ENCODE measurements at regions not wholly inside any gene's neighbourhood (a gene's known extent, or its start where the extent isn't known, plus 50 kb on each side); places are given as distances from the start of the nearest gene placed in this dataset.

DNA sequence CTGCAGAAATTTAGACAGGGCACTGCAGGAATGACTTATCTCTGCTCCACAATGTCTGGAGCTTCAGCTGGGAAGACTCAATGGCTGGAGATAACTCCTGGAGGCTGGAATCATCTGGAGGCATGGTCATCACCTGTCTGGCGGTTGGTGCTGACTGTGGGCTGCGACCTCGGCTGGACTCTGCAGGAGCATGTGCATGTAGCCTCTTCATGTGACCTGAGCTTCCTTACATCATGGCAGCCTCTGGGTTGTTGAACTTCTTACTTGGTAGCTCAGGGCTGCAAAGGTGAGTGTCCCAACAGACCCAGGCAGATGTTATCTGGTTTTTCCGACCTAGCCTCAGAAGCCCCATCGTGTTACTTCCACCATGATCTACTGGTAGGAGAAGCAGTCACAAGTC is 188.2 kb upstream of the RPL38 start:
- H3K4me3 ChIP-seq = no peak overlapping the region
- H3K4me1 ChIP-seq = no peaks in the 10 kb centered on the region
- no peak for DNase-seq (ENCODE audit: low spot score in 2 of 2)
- no peaks in the 10 kb centered on the region for H3K9me3 ChIP-seq
- TF ChIP-seq POLR2AphosphoS5 (IDR thresholded peaks at IDR 0.05) (no peak), POLR2A (IDR thresholded peaks at IDR 0.05) (no peak)
- TF ChIP-seq, protein P1, sequence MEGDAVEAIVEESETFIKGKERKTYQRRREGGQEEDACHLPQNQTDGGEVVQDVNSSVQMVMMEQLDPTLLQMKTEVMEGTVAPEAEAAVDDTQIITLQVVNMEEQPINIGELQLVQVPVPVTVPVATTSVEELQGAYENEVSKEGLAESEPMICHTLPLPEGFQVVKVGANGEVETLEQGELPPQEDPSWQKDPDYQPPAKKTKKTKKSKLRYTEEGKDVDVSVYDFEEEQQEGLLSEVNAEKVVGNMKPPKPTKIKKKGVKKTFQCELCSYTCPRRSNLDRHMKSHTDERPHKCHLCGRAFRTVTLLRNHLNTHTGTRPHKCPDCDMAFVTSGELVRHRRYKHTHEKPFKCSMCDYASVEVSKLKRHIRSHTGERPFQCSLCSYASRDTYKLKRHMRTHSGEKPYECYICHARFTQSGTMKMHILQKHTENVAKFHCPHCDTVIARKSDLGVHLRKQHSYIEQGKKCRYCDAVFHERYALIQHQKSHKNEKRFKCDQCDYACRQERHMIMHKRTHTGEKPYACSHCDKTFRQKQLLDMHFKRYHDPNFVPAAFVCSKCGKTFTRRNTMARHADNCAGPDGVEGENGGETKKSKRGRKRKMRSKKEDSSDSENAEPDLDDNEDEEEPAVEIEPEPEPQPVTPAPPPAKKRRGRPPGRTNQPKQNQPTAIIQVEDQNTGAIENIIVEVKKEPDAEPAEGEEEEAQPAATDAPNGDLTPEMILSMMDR (IDR thresholded peaks at IDR 0.05) = no peak
- H3K27ac ChIP-seq = no peak overlapping the region
- intact Hi-C loops (cut with DNase I; ENCODE audit: low total_unique reads) = no loop called here
- no peaks in the 10 kb centered on the region for H3K27me3 ChIP-seq
- H3K36me3 ChIP-seq = no peaks in the 10 kb centered on the region

DNA sequence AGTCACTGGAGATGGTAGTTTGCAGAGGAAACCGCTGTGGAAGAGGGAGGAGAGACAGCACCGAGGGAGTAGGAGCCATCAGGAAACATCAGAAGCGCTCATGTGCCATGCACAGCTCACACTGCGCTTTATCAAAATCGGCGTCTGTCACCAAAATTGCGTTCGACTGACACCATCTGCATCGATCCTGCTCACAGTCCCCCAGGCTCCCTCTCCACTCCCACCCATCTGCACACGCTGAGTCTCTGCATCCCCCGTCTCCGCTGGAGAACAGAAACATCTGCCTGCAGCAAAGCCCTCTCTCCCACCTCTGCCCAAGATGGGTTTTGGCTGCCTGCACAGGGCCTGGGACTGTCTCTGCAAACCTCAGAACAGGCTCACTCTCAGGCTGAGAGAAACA is 187.5 kb upstream of the RPL38 start:
- no peak for TF ChIP-seq POLR2A (IDR thresholded peaks at IDR 0.05)
- TF ChIP-seq POLR2AphosphoS5 (IDR thresholded peaks at IDR 0.05) = no peak
- TF ChIP-seq, protein P1 (IDR thresholded peaks at IDR 0.05) = no peak
- H3K4me1 ChIP-seq = no peaks in the 10 kb centered on the region
- H3K36me3 ChIP-seq = no peaks in the 10 kb centered on the region
- H3K27me3 ChIP-seq = no peaks in the 10 kb centered on the region
- no peak overlapping the region for H3K4me3 ChIP-seq
- intact Hi-C loops (cut with DNase I; ENCODE audit: low total_unique reads) = no loop called here
- H3K9me3 ChIP-seq = no peaks in the 10 kb centered on the region
- no peak for DNase-seq (ENCODE audit: low spot score in 2 of 2)
- no peak overlapping the region for H3K27ac ChIP-seq

DNA sequence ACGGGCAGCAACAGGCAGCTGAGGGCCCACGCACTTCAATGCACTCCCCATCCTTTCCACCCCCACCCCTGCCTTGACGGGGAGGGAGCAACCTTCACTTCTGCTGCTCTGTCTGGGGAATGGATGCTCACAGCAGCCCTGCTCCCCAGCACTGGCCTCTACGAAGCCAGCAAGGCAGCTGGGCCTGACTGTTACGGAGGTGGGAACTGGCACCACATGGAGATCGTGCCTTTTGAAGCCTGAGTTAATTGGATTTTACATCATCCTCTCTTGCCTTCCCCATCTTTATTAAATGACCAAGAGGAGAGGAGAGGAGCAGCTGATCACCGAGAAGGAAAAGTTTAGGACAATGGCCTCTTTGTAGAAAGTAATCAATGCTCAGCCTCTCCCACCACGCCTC is 187.0 kb upstream of the RPL38 start:
- H3K27ac ChIP-seq = no peak overlapping the region
- H3K27me3 ChIP-seq = no peaks in the 10 kb centered on the region
- no peaks in the 10 kb centered on the region for H3K4me1 ChIP-seq
- H3K36me3 ChIP-seq = no peaks in the 10 kb centered on the region
- TF ChIP-seq POLR2A (IDR thresholded peaks at IDR 0.05) = no peak
- no peak for TF ChIP-seq POLR2AphosphoS5 (IDR thresholded peaks at IDR 0.05)
- TF ChIP-seq, protein P1 (IDR thresholded peaks at IDR 0.05) = no peak
- no peak overlapping the region for H3K4me3 ChIP-seq
- intact Hi-C loops (cut with DNase I; ENCODE audit: low total_unique reads) = no loop called here
- no peak for DNase-seq (ENCODE audit: low spot score in 2 of 2)
- H3K9me3 ChIP-seq = no peaks in the 10 kb centered on the region

DNA sequence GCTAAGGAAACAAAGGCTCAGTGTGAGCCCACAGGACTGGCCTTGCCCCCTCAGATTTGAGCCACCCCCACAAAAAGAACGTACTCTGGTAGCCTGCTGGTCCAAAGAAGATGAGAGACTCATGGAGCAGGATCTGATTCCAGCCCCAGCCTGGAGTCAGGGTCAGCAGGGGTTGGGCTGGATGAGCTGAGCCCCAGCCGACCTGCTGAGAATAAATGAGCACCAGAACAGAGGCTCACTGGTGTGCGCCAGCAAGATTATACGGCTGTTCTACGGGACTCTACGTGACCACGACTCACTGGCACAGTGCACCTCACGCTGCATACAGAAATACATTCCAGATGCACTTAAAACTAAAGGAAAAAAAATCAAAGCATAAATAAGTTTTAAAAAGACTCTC is 186.0 kb upstream of the RPL38 start:
- DNase-seq (ENCODE audit: low spot score in 2 of 2) = no peak
- intact Hi-C loops (cut with DNase I; ENCODE audit: low total_unique reads) = no loop called here
- TF ChIP-seq POLR2A (IDR thresholded peaks at IDR 0.05) = no peak

DNA sequence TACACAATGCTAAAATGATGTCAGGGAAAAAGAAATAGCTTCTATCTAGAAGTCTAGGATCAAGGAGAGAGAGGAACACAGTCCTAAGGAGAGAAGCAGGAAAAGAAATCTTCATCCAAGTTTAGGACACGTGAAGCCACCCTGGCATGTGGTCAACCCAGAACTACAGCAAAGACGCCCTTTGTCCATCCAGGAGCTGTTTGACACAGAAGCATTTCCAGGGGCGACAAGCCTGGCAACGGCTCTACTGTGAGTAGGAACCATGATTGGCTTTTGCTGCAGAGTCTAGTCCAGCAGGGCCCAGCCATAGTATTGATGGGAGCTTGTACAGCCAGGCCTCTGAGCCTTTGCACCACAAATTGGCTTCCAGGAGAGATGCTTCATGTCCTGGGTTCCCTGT is 185.4 kb upstream of the RPL38 start:
- Histone ChIP-seq H3K27me3 (no peaks in the 10 kb centered on the region), H3K27ac (no peak overlapping the region), H3K4me1 (no peaks in the 10 kb centered on the region), H3K9me3 (no peaks in the 10 kb centered on the region), H3K4me3 (no peak overlapping the region), H3K36me3 (no peaks in the 10 kb centered on the region)
- intact Hi-C loops (cut with DNase I; ENCODE audit: low total_unique reads) = no loop called here
- TF ChIP-seq POLR2AphosphoS5 (IDR thresholded peaks at IDR 0.05) = no peak
- TF ChIP-seq, protein P1 (IDR thresholded peaks at IDR 0.05) = no peak
- TF ChIP-seq POLR2A (IDR thresholded peaks at IDR 0.05) = no peak
- DNase-seq (ENCODE audit: low spot score in 2 of 2) = peak in 1 of 2 donors; percentile 18

More for the DNA sequence above, 186.0 kb upstream of the RPL38 start:
- H3K27me3 ChIP-seq = no peaks in the 10 kb centered on the region
- H3K4me1 ChIP-seq = no peaks in the 10 kb centered on the region
- H3K9me3 ChIP-seq = no peaks in the 10 kb centered on the region
- no peaks in the 10 kb centered on the region for H3K36me3 ChIP-seq
- H3K4me3 ChIP-seq = no peak overlapping the region
- H3K27ac ChIP-seq = no peak overlapping the region

DNA sequence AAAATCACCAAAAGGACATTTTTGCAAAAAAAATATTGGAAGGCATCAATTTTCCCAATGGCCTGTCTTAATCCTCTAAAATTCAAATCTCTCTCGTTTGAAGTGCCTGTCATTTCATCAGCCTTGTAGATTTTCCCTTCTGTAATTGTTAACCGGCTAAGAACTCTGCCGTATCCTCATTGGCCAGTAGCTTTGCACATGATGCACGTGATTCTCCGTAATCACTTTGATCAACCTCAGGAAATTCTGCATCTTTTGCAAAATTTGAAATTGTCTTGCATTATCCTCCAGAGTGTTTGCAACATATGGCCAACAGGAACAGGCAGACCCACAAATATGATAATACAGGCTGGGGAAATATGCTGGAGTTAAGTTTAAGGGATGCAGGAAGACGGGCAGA is 184.2 kb upstream of the RPL38 start:
- TF ChIP-seq POLR2AphosphoS5 (IDR thresholded peaks at IDR 0.05) (no peak), POLR2A (IDR thresholded peaks at IDR 0.05) (no peak)
- TF ChIP-seq, protein P1 (IDR thresholded peaks at IDR 0.05) = no peak
- intact Hi-C loops (cut with DNase I; ENCODE audit: low total_unique reads) = no loop called here

More for the DNA sequence above, 184.2 kb upstream of the RPL38 start:
- no peak for DNase-seq (ENCODE audit: low spot score in 2 of 2)
- no peak overlapping the region for H3K4me3 ChIP-seq
- H3K27ac ChIP-seq = no peak overlapping the region
- no peaks in the 10 kb centered on the region for H3K4me1 ChIP-seq
- H3K36me3 ChIP-seq = no peaks in the 10 kb centered on the region
- no peaks in the 10 kb centered on the region for H3K27me3 ChIP-seq
- H3K9me3 ChIP-seq = no peaks in the 10 kb centered on the region

Data from breast epithelium (tissue), 4 donors.